GM23248 (cell line): ENCODE measurements at regions not wholly inside any gene's neighbourhood (a gene's known extent, or its start where the extent isn't known, plus 50 kb on each side); places are given as distances from the start of the nearest gene placed in this dataset.

Experiments
- EZH2 ChIP-seq: fragments of 200-600 bp; sonication (generic); IDR thresholded peaks from 2 replicates; pipeline ENCODE4 v1.6.1; 2018; ENCODE audit warnings: antibody characterized with exemption, mild to moderate bottlenecking; ENCODE audit not compliant: insufficient read depth, poor library complexity, severe bottlenecking
- EZH2phosphoT487 ChIP-seq: fragments of 200-600 bp; sonication (generic); IDR thresholded peaks from 2 replicates; pipeline ENCODE4 v1.6.1; 2018; ENCODE audit warnings: antibody characterized with exemption, moderate library complexity, mild to moderate bottlenecking, low read depth; ENCODE audit not compliant: insufficient read depth

GRCh38 chr2:200135082-200135481 lies 171.4 kb upstream of the SPATS2L start:
- TF ChIP-seq EZH2 (no peak), EZH2phosphoT487 (no peak)
